Calu3 (cell line): ENCODE measurements at regions not wholly inside any gene's neighbourhood (a gene's known extent, or its start where the extent isn't known, plus 50 kb on each side); places are given as distances from the start of the nearest gene placed in this dataset.
A peak's percentile ranks its signal among the peaks of the same experiment; 100 is the strongest.

Experiments
- BruUV-seq: library from RNA; stranded (reverse); fragments of 400-500 nt; replicated peaks from 2 replicates; lab custom pipeline; 2021; lab: Mats Ljungman, UMichigan
- CTCF ChIA-PET: fragments of 300-600 bp; sonication (Branson Sonifier 250); formaldehyde crosslinking; loops from one replicate; lab custom pipeline; 2022; ENCODE audit warnings: antibody characterized with exemption; lab: Charles Lee
- DNase-seq: peaks from one replicate; pipeline ENCODE4 v3.0.0; 2022
- H3K27ac Mint-ChIP-seq: one replicate; pipeline ENCODE4 v1.8.0; 2022; ENCODE audit warnings: mixed read lengths; ENCODE audit not compliant: unreplicated experiment
- H3K27me3 Mint-ChIP-seq: one replicate; pipeline ENCODE4 v1.8.0; 2022; ENCODE audit warnings: mixed read lengths; ENCODE audit not compliant: unreplicated experiment
- H3K36me3 Mint-ChIP-seq: one replicate; pipeline ENCODE4 v1.8.0; 2022; ENCODE audit warnings: mild to moderate bottlenecking, moderate library complexity, mixed read lengths; ENCODE audit not compliant: insufficient read depth, unreplicated experiment
- H3K4me1 Mint-ChIP-seq: one replicate; pipeline ENCODE4 v1.8.0; 2022; ENCODE audit warnings: mild to moderate bottlenecking, low read depth, mixed read lengths; ENCODE audit not compliant: unreplicated experiment
- H3K4me3 Mint-ChIP-seq: one replicate; pipeline ENCODE4 v1.8.0; 2022; ENCODE audit warnings: mild to moderate bottlenecking, low read depth, moderate library complexity, mixed read lengths; ENCODE audit not compliant: unreplicated experiment
- H3K9me3 Mint-ChIP-seq: one replicate; pipeline ENCODE4 v1.8.0; 2022; ENCODE audit warnings: low read depth, mixed read lengths; ENCODE audit not compliant: unreplicated experiment
- intact Hi-C: fragments of 100-400 bp; cut with micrococcal nuclease; formaldehyde crosslinking; loops from one replicate; pipeline ENCODE4 v1.10.0; 2022; ENCODE audit not compliant: unreplicated experiment
- TF ChIP-seq, protein P1 (sequence below): fragments of 200-600 bp; IDR thresholded peaks from one replicate; pipeline ENCODE4 v1.8.0; 2022; ENCODE audit warnings: antibody characterized with exemption; ENCODE audit not compliant: unreplicated experiment

- H3K9me3 Mint-ChIP-seq = no peaks in the 10 kb centered on the region
- H3K4me3 Mint-ChIP-seq = no peak overlapping the region
- no peak overlapping the region for H3K27ac Mint-ChIP-seq
- TF ChIP-seq, protein P1, sequence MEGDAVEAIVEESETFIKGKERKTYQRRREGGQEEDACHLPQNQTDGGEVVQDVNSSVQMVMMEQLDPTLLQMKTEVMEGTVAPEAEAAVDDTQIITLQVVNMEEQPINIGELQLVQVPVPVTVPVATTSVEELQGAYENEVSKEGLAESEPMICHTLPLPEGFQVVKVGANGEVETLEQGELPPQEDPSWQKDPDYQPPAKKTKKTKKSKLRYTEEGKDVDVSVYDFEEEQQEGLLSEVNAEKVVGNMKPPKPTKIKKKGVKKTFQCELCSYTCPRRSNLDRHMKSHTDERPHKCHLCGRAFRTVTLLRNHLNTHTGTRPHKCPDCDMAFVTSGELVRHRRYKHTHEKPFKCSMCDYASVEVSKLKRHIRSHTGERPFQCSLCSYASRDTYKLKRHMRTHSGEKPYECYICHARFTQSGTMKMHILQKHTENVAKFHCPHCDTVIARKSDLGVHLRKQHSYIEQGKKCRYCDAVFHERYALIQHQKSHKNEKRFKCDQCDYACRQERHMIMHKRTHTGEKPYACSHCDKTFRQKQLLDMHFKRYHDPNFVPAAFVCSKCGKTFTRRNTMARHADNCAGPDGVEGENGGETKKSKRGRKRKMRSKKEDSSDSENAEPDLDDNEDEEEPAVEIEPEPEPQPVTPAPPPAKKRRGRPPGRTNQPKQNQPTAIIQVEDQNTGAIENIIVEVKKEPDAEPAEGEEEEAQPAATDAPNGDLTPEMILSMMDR = no peak
- H3K4me1 Mint-ChIP-seq = no peaks in the 10 kb centered on the region
- BruUV-seq = no TSS peak
- no peak for DNase-seq
- peaks cover 9% of the 10 kb centered on the region for H3K27me3 Mint-ChIP-seq
- CTCF ChIA-PET = no interaction called here
- no peaks in the 10 kb centered on the region for H3K36me3 Mint-ChIP-seq
- intact Hi-C loops = loop anchor here (5.0 kb wide), 1 partner anchor 1328 kb away; no protein-coding TSS in a partner anchor
Observed at GRCh38 chr9:107170801-107171200, 112.3 kb upstream of the RAD23B start.

- Mint-ChIP-seq H3K27ac (no peak overlapping the region), H3K27me3 (peaks cover 9% of the 10 kb centered on the region), H3K4me1 (no peaks in the 10 kb centered on the region), H3K36me3 (no peaks in the 10 kb centered on the region), H3K9me3 (no peaks in the 10 kb centered on the region), H3K4me3 (no peak overlapping the region)
- TF ChIP-seq, protein P1 = no peak
- intact Hi-C loops = loop anchor here (2.0 to 5.0 kb wide), 2 partner anchors 36 to 1330 kb away; no protein-coding TSS in a partner anchor
- no TSS peak for BruUV-seq
- CTCF ChIA-PET = interaction anchor here (0.6 to 1.0 kb wide), 3 partner anchors 14 to 34 kb away, joined by 4 to 7 read pairs (median 4); no protein-coding TSS in a partner anchor
- peak; percentile 71 for DNase-seq
Observed at GRCh38 chr9:107172160-107172978, 110.7 kb upstream of the RAD23B start.

DNA sequence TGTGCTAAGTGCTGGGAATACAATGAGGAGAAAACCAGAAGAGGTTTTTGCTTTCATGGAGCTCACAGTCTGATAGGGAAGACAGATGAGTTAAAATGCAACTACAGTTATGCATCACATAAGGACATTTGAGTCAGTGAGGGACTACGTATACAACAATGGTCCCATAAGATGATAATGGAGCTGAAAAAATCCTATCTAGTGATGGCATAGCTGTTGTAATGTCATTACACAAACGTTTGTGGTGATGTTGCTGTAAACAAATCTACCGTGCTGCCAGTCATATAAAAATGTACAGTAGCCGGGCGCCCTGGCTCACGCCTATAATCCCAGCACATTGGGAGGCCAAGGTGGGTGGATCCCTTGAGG is 110.1 kb upstream of the RAD23B start:
- CTCF ChIA-PET = no interaction called here
- DNase-seq = no peak
- no peak overlapping the region for H3K27ac Mint-ChIP-seq
- no peaks in the 10 kb centered on the region for H3K36me3 Mint-ChIP-seq
- TF ChIP-seq, protein P1 = no peak
- H3K4me1 Mint-ChIP-seq = no peaks in the 10 kb centered on the region
- no peak overlapping the region for H3K4me3 Mint-ChIP-seq
- H3K27me3 Mint-ChIP-seq = peaks cover 9% of the 10 kb centered on the region
- intact Hi-C loops = loop anchor here (2.0 to 5.0 kb wide), 2 partner anchors 36 to 1331 kb away; no protein-coding TSS in a partner anchor
- H3K9me3 Mint-ChIP-seq = no peaks in the 10 kb centered on the region
- no TSS peak for BruUV-seq

DNA sequence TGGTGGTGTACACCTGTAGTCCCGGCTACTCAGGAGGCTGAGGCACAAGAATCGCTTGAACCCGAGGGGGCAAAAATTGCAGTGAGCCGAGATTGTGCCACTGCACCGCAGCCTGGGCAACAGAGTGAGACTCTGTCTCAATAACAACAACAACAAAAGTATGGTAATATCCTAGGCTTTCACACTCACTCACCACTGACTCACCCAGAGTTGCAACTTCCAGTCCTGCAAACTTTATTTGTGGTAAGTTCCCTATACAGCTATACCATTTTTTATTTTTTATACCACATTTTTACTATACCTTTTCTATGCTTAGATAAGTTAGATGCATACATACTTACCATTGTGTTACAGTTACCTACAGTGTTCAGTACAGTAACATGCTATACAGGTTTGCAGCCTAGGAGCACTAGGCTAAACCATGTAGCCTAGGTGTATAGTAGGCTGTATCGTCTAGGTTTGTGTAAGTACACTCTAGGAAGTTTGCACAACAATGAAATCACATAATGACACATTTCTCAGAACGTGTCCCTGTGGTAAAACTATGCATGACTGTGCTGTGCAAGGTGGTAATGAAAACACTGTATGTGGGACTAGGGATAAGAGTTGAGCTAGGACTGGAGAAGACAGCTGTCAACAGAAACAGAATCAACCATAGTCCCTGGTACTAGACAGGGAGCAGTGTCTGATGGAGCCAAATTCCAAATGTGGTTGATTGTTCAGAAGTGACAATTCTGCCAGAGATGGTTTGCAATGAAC is 109.5 kb upstream of the RAD23B start:
- no peaks in the 10 kb centered on the region for H3K4me1 Mint-ChIP-seq
- H3K27me3 Mint-ChIP-seq = peaks cover 9% of the 10 kb centered on the region
- H3K27ac Mint-ChIP-seq = no peak overlapping the region
- CTCF ChIA-PET = no interaction called here
- intact Hi-C loops = loop anchor here (2.0 to 5.0 kb wide), 2 partner anchors 37 to 1331 kb away; no protein-coding TSS in a partner anchor
- H3K36me3 Mint-ChIP-seq = no peaks in the 10 kb centered on the region
- no peak overlapping the region for H3K4me3 Mint-ChIP-seq
- TF ChIP-seq, protein P1 = no peak
- no TSS peak for BruUV-seq
- DNase-seq = no peak
- H3K9me3 Mint-ChIP-seq = no peaks in the 10 kb centered on the region
